Psoas muscle (tissue), 7 donors: ENCODE measurements at regions not wholly inside any gene's neighbourhood (a gene's known extent, or its start where the extent isn't known, plus 50 kb on each side); places are given as distances from the start of the nearest gene placed in this dataset.

Experiments used
- ATAC-seq, 4 donors: fragments of 200-7000 bp; cut with Tn5 transposase; one replicate each; pipeline ENCODE4 v1.9.1; 2020; ENCODE audit warnings: moderate library complexity in 3 of 4, mild to moderate bottlenecking in 2 of 4
- DNase-seq, 2 donors: peaks; one replicate each; pipeline ENCODE4 v3.0.0-alpha.2; 2020
- H3K27ac ChIP-seq: fragments of 200-600 bp; one replicate; pipeline ENCODE4 v1.8.0; 2022
- H3K27me3 ChIP-seq, 3 donors: fragments of 200-600 bp in 1 of 3; one replicate each; pipeline versions ENCODE4 v1.6.1 to v1.8.0; 2013 to 2022; ENCODE audit warnings: low read length in 2 of 3, mild to moderate bottlenecking in 2 of 3, moderate library complexity in 1 of 3; ENCODE audit not compliant: insufficient read depth in 3 of 3
- H3K36me3 ChIP-seq, 2 donors: fragments of 200-600 bp in 1 of 2; one replicate each; pipeline versions ENCODE4 v1.6.1 to v1.8.0; 2013 to 2022; ENCODE audit warnings: low read depth in 1 of 2, mild to moderate bottlenecking in 1 of 2, moderate library complexity in 1 of 2; ENCODE audit not compliant: insufficient read depth in 1 of 2
- H3K4me1 ChIP-seq: fragments of 200-600 bp; one replicate; pipeline ENCODE4 v1.8.0; 2022
- H3K4me3 ChIP-seq: fragments of 200-600 bp; one replicate; pipeline ENCODE4 v1.8.0; 2022; ENCODE audit warnings: mild to moderate bottlenecking
- H3K9me3 ChIP-seq: fragments of 200-600 bp; one replicate; pipeline ENCODE4 v1.8.0; 2022
- WGBS, 3 donors: extraction: QIAGEN DNeasy Blood & Tissue Kit; methylation state at CpG; one replicate each; pipeline versions ENCODE4 v1.1.6 to v1.1.7; 2013; 5-methylcytosine and 5-hydroxymethylcytosine counted together
- intact Hi-C, 2 donors: fragments of 100-400 bp; cut with DNase I; formaldehyde crosslinking; loops; one replicate each; pipeline versions ENCODE4 v1.11.0 to v1.14.2; 2022
- TF ChIP-seq, protein P1 (sequence below): fragments of 200-600 bp; IDR thresholded peaks from one replicate; pipeline ENCODE4 v1.8.0; 2022; ENCODE audit warnings: antibody characterized with exemption
- donor health status: healthy with polysubstance abuse.
- donor health status: DM: no; HTN: no; CAD: no; lungs with moderate emphysema.
- donor health status: Bipolar disorder and iron deficiency.
- donor health status: healthy.
- donor health status: DM: yes; HTN: yes; CAD: no.
- donor health status: DM: no; HTN: no; CAD: no.
- donor health status: DM: yes; HTN: yes; CAD: no.

DNA sequence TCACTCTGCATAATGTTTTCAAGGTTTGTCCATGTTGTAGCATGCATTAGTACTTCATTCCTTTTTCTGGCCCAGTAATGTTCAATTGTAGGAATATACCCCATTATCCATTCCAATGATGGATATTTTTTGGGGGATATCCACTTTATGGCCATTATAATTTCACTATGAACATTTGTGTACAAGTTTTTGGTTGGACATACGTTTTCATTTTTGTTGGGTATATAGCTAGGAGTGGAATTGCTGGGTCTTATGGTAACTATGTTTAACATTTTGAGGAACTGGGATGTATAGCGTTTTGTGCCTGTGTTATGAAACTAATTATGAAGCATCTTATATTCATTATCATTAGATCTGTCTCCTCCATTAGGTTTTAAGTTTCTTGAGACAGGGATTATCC is 191.6 kb downstream of the TM9SF2 start:
- no peak overlapping the region for H3K27ac ChIP-seq
- ATAC-seq = no peak
- 90 to 93% (median 91%) methylated on average over 2 of the region's 2 CpGs for WGBS, 3 donors

DNA sequence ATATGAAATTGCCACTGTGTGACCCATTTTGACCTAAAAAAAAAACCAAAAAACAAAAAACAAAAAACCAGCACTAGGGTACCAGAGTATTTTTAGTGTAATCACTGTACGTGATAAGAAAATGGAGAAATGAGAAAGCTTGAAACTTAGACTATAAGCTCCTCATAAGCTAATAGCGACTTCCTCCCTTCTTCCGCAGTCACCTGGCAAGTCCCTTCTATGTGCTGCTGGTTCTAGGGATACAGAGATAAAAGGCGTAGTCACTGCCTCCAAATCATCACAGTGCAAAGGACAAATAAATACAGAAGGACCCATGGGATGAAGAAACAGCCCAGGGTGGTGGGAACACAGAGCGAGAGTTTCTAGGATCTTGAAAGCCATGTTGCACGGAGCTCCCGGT is 190.3 kb downstream of the TM9SF2 start:
- intact Hi-C loops = no loop called here
- Histone ChIP-seq H3K27me3 (no peaks in the 10 kb centered on the region), H3K4me3 (no peak overlapping the region), H3K36me3 (peaks cover 0 to 2% of the 10 kb centered on the region in 2 donors), H3K4me1 (no peaks in the 10 kb centered on the region), H3K9me3 (no peaks in the 10 kb centered on the region), H3K27ac (no peak overlapping the region)
- DNase-seq = no peak
- TF ChIP-seq, protein P1, sequence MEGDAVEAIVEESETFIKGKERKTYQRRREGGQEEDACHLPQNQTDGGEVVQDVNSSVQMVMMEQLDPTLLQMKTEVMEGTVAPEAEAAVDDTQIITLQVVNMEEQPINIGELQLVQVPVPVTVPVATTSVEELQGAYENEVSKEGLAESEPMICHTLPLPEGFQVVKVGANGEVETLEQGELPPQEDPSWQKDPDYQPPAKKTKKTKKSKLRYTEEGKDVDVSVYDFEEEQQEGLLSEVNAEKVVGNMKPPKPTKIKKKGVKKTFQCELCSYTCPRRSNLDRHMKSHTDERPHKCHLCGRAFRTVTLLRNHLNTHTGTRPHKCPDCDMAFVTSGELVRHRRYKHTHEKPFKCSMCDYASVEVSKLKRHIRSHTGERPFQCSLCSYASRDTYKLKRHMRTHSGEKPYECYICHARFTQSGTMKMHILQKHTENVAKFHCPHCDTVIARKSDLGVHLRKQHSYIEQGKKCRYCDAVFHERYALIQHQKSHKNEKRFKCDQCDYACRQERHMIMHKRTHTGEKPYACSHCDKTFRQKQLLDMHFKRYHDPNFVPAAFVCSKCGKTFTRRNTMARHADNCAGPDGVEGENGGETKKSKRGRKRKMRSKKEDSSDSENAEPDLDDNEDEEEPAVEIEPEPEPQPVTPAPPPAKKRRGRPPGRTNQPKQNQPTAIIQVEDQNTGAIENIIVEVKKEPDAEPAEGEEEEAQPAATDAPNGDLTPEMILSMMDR = no peak
- no peak for ATAC-seq
- 73 to 84% (median 75%) methylated on average over 7 of the region's 7 CpGs for WGBS, 3 donors

More for the DNA sequence above, 191.6 kb downstream of the TM9SF2 start:
- Histone ChIP-seq H3K36me3 (peaks cover 0 to 2% of the 10 kb centered on the region in 2 donors), H3K4me1 (no peaks in the 10 kb centered on the region), H3K9me3 (no peaks in the 10 kb centered on the region), H3K4me3 (no peak overlapping the region), H3K27me3 (no peaks in the 10 kb centered on the region)
- no peak for DNase-seq
- TF ChIP-seq, protein P1 = no peak
- intact Hi-C loops = no loop called here

DNA sequence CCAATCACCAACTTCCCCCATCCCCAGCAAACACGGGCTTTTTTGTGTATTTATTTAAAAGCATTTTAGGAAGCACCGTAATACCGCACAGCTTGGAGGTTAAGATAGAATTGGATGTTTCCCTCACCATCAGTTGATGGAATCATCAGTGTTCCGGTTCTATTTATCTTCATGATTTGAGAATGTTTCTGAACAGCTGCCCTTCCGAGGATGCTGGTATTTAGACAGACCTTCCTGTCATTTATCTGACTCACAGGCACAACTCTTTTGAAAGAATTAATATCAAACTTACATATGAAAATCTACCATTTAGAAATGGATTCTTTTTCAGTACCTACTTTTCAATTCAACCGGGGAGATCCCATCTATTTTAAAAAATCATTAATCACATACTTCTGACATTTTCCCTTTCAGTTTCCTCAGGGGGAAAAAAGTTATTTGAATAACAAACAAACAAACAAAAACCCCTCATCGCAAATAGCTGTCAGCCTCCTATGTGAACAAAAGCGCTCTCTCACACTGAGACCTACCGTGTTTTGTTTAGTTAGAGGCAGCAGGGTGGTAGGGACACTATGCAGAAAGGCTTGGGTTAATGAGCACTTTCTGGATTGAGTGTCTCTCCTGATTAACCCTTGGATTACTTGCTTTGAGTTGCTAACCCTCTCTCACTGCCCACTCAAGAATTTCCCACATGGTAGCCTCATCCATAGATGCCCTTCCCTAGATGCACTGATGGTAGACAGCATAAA is 189.3 kb downstream of the TM9SF2 start:
- TF ChIP-seq, protein P1 = no peak
- H3K4me3 ChIP-seq = no peak overlapping the region
- ATAC-seq (no peak), DNase-seq (no peak)
- no peak overlapping the region for H3K27ac ChIP-seq
- peaks cover 4% of the 10 kb centered on the region for H3K4me1 ChIP-seq
- no peaks in the 10 kb centered on the region for H3K27me3 ChIP-seq
- H3K36me3 ChIP-seq = peaks cover 0 to 2% of the 10 kb centered on the region in 2 donors
- WGBS, 3 donors = 70 to 73% (median 71%) methylated on average over 9 of the region's 9 CpGs
- intact Hi-C loops = no loop called here
- H3K9me3 ChIP-seq = no peaks in the 10 kb centered on the region

DNA sequence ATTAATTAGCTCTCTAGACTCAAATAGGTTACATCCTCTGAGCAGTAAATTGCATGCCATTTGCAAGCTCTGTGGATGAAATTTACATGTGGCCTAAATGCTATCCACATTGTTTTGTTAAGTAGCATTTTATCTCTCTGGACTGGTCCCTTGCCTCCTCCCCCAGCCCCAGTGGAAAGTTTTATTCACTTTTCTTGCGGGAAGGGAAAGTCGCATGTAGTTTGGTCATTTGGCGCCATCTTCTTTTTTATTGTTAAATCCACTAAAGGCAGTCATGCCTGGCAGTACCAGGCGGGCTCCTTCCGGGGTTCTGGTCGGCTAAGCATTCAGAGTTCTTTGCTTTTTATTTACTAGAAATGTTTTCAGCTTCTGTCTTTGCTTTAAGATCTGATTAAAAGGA is 188.7 kb downstream of the TM9SF2 start:
- no peak for DNase-seq
- TF ChIP-seq, protein P1 = no peak
- no peak overlapping the region for H3K27ac ChIP-seq
- no peak overlapping the region for H3K4me3 ChIP-seq
- H3K4me1 ChIP-seq = peaks cover 4% of the 10 kb centered on the region
- H3K9me3 ChIP-seq = no peaks in the 10 kb centered on the region
- peaks cover 0 to 2% of the 10 kb centered on the region in 2 donors for H3K36me3 ChIP-seq
- no peaks in the 10 kb centered on the region for H3K27me3 ChIP-seq
- 82 to 84% (median 83%) methylated on average over 6 of the region's 6 CpGs for WGBS, 3 donors
- intact Hi-C loops = no loop called here
- ATAC-seq = no peak

DNA sequence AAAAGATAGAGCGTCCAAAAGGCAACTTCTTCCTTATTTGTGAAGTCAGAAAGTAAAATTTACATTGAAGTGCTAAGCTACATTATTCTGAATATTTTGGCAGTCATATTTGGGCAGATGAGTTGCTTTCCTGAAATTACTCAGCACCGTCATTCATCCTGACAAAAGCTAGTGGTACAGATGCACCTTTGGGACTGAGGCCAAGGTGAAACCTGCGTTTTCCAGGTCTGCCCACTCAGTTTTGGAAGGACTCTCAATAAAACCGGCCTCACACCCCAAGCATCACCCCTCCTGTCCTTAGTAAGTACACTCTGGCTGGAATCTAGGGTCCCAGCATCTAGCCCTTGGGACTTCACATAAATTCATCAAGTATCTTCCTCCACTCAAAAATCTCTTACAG is 187.5 kb downstream of the TM9SF2 start:
- ATAC-seq = no peak
- no peak for DNase-seq

More for the DNA sequence above, 187.5 kb downstream of the TM9SF2 start:
- intact Hi-C loops = no loop called here
- TF ChIP-seq, protein P1 = no peak
- Histone ChIP-seq H3K27ac (no peak overlapping the region), H3K4me3 (no peak overlapping the region), H3K4me1 (peaks cover 4% of the 10 kb centered on the region), H3K27me3 (no peaks in the 10 kb centered on the region), H3K9me3 (no peaks in the 10 kb centered on the region), H3K36me3 (peaks cover 0 to 2% of the 10 kb centered on the region in 2 donors)
- 52 to 68% (median 66%) methylated on average over 4 of the region's 4 CpGs for WGBS, 3 donors
